ENCODE measurements at regions not wholly inside any gene's neighbourhood (a gene's known extent, or its start where the extent isn't known, plus 50 kb on each side); places are given as distances from the start of the nearest gene placed in this dataset.

GRCh38 chr4:4658052-4658451 lies 116.2 kb upstream of the STX18 start:
- Histone ChIP-seq H3K36me3 (ENCODE audit: control insufficient read depth, insufficient read depth, low read length) (no peaks in the 10 kb centered on the region; the same call in 1 of the 2 replicates), H3K27me3 (replicated peaks; ENCODE audit: control insufficient read depth, insufficient read depth, low read length) (no peaks in the 10 kb centered on the region), H3K4me3 (replicated peaks; ENCODE audit: low read depth, low read length) (no peak overlapping the region)
- no peak for TF ChIP-seq CTCF (IDR thresholded peaks at IDR 0.05; ENCODE audit: insufficient read depth, low read length, poor library complexity, severe bottlenecking)
- DNase-seq (ENCODE audit: extremely low read depth, insufficient read length), result no peak

GRCh38 chr4:4656977-4657376 lies 115.1 kb upstream of the STX18 start:
- DNase-seq (ENCODE audit: extremely low read depth, insufficient read length), result no peak
- Histone ChIP-seq H3K4me3 (replicated peaks; ENCODE audit: low read depth, low read length) (no peak overlapping the region), H3K27me3 (replicated peaks; ENCODE audit: control insufficient read depth, insufficient read depth, low read length) (no peaks in the 10 kb centered on the region), H3K36me3 (ENCODE audit: control insufficient read depth, insufficient read depth, low read length) (no peaks in the 10 kb centered on the region; the same call in 1 of the 2 replicates)
- no peak for TF ChIP-seq CTCF (IDR thresholded peaks at IDR 0.05; ENCODE audit: insufficient read depth, low read length, poor library complexity, severe bottlenecking)

GRCh38 chr4:4655901-4656300 lies 114.1 kb upstream of the STX18 start:
- Histone ChIP-seq H3K4me3 (replicated peaks; ENCODE audit: low read depth, low read length) (no peak overlapping the region), H3K27me3 (replicated peaks; ENCODE audit: control insufficient read depth, insufficient read depth, low read length) (no peaks in the 10 kb centered on the region), H3K36me3 (ENCODE audit: control insufficient read depth, insufficient read depth, low read length) (no peaks in the 10 kb centered on the region; the same call in 1 of the 2 replicates)
- DNase-seq (ENCODE audit: extremely low read depth, insufficient read length), result no peak
- TF ChIP-seq CTCF (IDR thresholded peaks at IDR 0.05; ENCODE audit: insufficient read depth, low read length, poor library complexity, severe bottlenecking), result no peak

GRCh38 chr4:4655011-4655410 lies 113.2 kb upstream of the STX18 start:
- Histone ChIP-seq H3K27me3 (replicated peaks; ENCODE audit: control insufficient read depth, insufficient read depth, low read length) (no peaks in the 10 kb centered on the region), H3K36me3 (ENCODE audit: control insufficient read depth, insufficient read depth, low read length) (no peaks in the 10 kb centered on the region; the same call in 1 of the 2 replicates), H3K4me3 (replicated peaks; ENCODE audit: low read depth, low read length) (no peak overlapping the region)
- TF ChIP-seq CTCF (IDR thresholded peaks at IDR 0.05; ENCODE audit: insufficient read depth, low read length, poor library complexity, severe bottlenecking), result no peak
- DNase-seq (ENCODE audit: extremely low read depth, insufficient read length), result no peak

- H3K27me3 ChIP-seq (replicated peaks; ENCODE audit: control insufficient read depth, insufficient read depth, low read length), result no peaks in the 10 kb centered on the region
- H3K36me3 ChIP-seq (ENCODE audit: control insufficient read depth, insufficient read depth, low read length), result no peaks in the 10 kb centered on the region; the same call in 1 of the 2 replicates
- no peak overlapping the region for H3K4me3 ChIP-seq (replicated peaks; ENCODE audit: low read depth, low read length)
- no peak for TF ChIP-seq CTCF (IDR thresholded peaks at IDR 0.05; ENCODE audit: insufficient read depth, low read length, poor library complexity, severe bottlenecking)
- DNase-seq (ENCODE audit: extremely low read depth, insufficient read length), result no peak
Observed at GRCh38 chr4:4651811-4652755, 110.2 kb upstream of the STX18 start.

Data from GM06990 (cell line).